ENCODE measurements at regions not wholly inside any gene's neighbourhood (a gene's known extent, or its start where the extent isn't known, plus 50 kb on each side); places are given as distances from the start of the nearest gene placed in this dataset.

DNA sequence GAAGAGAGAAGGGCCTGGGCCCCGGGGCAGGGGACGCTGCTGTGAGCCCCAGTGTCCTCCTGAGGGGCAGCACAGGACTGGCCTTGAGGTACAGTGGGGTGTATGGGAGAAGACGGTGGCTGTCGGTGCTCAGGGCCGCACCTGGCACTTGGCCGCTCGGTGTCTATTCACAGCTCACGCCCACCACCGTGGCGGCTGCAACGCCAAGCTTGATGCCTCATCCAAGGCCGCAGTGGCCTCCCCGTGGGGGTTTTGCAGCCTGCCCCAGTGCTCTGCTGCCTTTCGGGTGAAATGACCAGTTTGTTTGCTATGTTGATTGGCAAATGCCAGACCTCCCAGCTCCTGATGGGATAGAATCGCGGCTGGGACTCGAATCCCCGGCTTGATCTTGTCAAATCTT, 79.5 kb upstream of the SLCO4A1 start:
- DNase-seq (ENCODE audit: low read depth): no peak

DNA sequence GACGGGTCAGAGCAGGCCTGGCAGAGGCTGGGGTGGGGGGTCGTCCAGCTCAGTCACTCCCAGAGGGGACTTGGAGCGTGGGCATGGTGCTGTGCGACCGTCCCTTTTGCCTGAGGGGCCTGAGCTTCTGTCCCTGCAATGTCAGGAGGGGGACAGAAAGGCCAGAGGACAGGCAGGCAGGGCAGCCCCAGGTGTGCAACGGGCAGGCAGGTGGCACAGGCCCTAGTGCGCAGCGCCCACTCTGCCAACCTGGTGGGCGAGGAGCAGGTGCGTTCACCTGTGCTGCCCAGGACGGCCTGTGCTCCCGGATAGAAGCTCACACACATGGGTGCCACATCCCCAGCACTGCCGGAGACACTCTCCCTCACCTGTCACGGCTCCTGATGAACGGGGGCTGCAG, 78.7 kb upstream of the SLCO4A1 start:
- DNase-seq (ENCODE audit: low read depth): no peak

GRCh38 chr20:62564456-62565245, 77.7 kb upstream of the SLCO4A1 start:
- DNase-seq (ENCODE audit: low read depth): no peak

DNA sequence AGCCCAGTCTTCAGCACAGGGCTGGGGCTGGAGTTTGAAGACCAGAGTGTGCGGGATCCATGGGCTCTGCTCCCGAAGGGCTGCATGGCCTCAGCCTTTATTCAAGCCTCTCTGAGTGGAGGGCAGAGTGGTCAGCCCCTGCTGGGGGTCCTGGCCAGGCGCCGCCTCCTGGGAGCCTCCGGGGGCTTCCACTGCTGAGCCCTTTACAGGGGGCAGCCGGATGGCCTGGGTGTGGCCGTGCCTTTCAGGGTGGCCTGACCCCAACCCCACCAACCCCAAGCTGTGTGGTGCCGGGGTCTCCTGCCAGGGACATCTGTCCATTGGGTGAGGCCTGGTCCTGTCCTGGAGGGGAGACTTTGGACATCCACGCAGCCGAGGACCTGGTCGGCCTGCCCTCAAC, 76.0 kb upstream of the SLCO4A1 start:
- DNase-seq (ENCODE audit: low read depth): no peak

GRCh38 chr20:62566771-62567170, 75.5 kb upstream of the SLCO4A1 start:
- no peak for DNase-seq (ENCODE audit: low read depth)

DNA sequence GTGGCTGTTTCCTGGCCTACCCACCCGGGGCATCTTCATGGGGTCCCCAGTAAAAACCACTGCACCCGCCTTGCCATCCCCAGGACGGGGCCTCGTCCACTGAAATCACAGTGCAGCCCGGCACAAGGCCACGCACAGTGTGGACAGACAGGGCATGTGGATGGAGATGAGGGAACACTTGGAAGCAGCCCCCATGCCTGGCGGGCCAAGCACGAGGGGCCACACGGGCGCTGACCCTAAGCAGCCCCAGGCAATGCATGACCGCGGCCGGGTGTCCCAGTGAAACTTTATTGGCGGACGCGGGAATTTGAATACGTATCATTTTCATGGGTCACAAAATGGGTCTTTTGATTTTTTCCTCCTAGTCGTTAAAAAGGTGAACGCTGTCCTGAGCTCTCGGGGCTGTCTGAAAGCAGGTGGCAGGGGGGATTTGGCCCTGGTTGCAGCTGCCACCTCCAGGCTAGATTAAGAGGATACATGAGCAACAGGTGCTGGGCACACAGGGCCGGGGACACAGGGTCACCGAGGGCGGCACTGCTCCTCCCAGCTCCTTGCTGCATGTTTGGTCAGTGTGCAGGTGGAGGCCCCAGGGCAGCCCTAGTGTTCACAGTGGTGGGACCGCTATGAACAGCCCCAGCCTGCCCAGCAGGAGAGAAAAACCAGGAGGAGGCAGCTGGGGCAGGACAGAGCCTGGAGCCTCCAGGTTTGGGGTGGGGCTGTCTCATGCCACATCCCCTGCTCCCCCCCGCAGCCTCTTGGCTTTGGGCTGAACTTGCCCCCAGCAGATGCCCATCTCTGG, 74.9 kb upstream of the SLCO4A1 start:
- no peak for DNase-seq (ENCODE audit: low read depth)

GRCh38 chr20:62568045-62568389, 74.3 kb upstream of the SLCO4A1 start:
- no peak for DNase-seq (ENCODE audit: low read depth)

DNA sequence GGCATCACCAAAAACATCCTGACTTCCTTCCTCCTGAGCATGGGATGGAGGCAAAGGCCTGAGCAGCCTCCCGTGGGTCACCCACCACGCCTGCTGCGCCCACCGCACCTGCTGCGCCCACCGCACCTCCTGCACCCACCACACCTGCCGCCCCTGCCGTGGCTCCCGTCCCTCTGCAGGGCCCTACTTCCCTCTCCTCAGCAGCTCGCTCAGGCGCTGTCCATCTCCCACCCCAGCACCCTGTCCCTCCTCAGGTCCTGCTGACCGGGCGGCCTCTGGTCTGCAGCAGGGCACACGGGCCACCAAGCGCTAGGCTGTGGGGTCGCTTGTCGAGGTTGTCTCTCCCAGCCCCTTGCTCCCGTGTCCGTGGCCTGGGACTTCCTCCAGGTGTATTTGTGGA, 72.7 kb upstream of the SLCO4A1 start:
- DNase-seq (ENCODE audit: low read depth): no peak

DNA sequence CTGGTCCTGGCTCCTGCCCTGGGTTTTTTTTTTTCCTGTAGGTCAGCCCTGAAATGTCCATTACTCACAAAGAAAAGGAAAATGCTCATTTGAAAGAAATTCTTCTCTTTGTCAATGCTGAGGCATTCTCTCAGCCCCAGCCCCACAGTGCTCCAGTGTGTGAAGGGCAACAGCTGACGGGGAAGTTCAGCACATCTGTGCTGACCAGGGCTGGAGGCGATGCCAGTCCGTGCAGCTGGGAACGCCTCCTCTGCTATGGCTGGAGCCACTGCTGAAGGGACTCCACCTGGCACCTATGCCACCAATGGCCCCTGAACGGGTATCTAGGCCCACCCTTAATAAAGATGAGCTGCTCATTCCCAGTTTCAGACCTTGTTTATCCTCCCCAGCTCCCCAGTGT, 71.9 kb upstream of the SLCO4A1 start:
- DNase-seq (ENCODE audit: low read depth): no peak

DNA sequence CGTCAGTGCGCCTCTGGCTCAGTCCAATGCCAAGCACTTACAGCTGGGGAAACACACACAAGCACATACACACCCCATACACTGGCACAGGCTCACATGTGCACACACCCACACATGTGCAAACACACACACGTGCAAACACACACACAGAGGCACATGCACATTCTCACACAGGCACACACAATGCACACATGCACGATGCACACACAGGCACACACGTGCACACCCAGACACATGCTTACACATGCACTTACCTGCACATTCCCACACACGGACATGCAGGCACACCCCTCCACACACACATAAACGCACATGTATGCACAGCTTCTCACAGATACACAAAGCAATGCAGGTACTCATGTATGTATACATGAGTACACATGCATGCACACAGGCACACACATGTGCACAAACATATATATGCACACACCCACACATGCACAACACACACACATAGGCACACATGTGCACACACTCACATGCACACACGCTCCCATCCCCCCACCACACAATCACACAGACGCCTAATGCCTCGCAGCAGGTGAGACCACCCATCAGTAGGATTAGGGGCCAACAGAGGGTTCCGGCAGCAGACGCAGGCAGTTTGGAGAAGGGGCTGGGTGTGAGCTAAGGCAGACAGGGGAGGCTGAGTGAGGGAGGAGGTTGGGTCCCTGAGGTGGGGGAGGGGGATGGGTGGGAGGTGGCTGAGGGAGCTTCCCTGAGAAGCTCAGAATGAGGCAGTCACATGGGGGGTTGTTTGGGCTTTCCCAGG, 71.2 kb upstream of the SLCO4A1 start:
- no peak for DNase-seq (ENCODE audit: low read depth)

- DNase-seq (ENCODE audit: low read depth): no peak
These were observed 70.5 kb upstream of the SLCO4A1 start for GRCh38 chr20:62571669-62572344.

- no peak for DNase-seq (ENCODE audit: low read depth)
These were observed 69.3 kb upstream of the SLCO4A1 start for GRCh38 chr20:62572980-62573379.

GRCh38 chr20:62573817-62574216, 68.5 kb upstream of the SLCO4A1 start:
- DNase-seq (ENCODE audit: low read depth): no peak

- DNase-seq (ENCODE audit: low read depth): no peak
These were observed 67.9 kb upstream of the SLCO4A1 start for GRCh38 chr20:62574230-62574993.

DNA sequence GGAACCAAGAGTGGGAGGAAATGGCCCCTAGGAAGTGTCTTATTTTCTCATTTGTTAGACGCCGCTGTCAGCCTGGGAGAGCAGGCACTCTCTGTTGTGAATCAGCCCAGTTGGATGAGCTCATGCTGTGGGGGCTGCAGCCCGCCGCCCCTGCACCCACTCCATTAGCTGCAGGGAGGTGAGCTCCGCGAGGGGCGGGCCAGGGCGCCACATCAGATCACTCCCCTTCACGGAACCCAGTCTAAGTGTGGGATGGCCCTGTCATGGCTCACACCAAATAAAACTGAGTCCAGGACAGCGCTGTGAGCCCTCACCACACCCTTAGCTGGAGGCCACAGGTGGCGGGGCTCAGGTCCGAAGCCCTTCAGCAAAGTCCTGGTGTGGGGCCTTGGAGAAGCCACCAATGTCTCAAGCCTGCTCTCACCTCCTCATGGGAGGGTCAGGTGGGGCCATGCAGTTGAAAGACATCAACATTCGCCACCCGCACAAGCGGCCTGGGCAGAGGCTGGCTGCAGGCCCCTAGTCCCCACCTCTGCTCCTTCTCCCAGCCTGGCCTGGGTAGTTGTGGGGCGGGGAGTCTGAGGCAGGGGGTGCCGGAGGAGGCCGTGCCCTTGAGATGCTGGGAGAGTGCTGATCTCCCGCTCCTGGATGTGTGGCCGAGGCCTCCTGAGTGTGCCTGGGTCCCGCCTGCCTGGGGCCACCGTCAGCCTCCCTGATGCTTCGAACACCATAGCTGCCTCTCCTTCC, 66.2 kb upstream of the SLCO4A1 start:
- no peak for DNase-seq (ENCODE audit: low read depth)

DNA sequence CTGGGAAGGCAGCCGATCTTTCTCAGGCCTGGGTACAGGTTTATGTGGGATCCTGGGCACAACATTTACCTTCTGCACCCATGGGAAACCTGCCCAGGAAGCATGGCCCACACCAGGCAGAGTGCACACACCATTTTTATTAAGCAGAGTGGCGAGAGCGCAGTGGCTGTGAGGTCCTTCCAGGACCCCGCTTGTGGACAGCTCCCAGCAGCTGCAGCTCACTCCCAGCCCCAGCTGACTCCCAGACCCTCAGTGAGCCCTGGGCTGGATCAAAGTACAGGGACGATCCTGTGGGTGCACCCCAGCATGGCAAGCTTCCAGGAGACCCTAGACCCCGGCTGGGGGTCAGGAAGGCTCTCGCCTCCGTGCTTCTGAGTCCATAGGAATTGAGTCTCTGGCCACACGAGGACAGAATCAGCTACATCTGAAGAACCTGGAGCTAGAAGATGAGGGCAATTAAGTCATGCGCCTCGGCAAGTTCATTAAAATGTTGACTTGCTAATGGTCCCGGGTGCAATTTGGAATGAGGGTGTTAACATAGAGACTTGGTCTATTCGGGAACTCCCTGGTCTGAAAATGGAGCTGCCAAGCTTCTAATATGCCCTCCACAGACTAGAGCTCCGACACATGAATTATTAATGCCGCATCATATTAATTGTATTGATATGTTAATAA, 65.4 kb upstream of the SLCO4A1 start:
- no peak for DNase-seq (ENCODE audit: low read depth)

- no peak for DNase-seq (ENCODE audit: low read depth)
These were observed 64.8 kb upstream of the SLCO4A1 start for GRCh38 chr20:62577490-62577836.

GRCh38 chr20:62578294-62578897, 63.9 kb upstream of the SLCO4A1 start:
- DNase-seq (ENCODE audit: low read depth): no peak

- DNase-seq (ENCODE audit: low read depth): no peak
These were observed 62.3 kb upstream of the SLCO4A1 start for GRCh38 chr20:62580052-62580451.

GRCh38 chr20:62580733-62581132, 61.6 kb upstream of the SLCO4A1 start:
- DNase-seq (ENCODE audit: low read depth): no peak

Data from fibroblast of the conjunctiva (primary cell).